DMS 273 (cell line): ENCODE measurements at regions not wholly inside any gene's neighbourhood (a gene's known extent, or its start where the extent isn't known, plus 50 kb on each side); places are given as distances from the start of the nearest gene placed in this dataset.

ENCODE experiments used
- DNase-seq: peaks from one replicate; lab custom pipeline; 2025; ENCODE audit not compliant: unreplicated experiment; lab: John Stamatoyannopoulos, UW

DNA sequence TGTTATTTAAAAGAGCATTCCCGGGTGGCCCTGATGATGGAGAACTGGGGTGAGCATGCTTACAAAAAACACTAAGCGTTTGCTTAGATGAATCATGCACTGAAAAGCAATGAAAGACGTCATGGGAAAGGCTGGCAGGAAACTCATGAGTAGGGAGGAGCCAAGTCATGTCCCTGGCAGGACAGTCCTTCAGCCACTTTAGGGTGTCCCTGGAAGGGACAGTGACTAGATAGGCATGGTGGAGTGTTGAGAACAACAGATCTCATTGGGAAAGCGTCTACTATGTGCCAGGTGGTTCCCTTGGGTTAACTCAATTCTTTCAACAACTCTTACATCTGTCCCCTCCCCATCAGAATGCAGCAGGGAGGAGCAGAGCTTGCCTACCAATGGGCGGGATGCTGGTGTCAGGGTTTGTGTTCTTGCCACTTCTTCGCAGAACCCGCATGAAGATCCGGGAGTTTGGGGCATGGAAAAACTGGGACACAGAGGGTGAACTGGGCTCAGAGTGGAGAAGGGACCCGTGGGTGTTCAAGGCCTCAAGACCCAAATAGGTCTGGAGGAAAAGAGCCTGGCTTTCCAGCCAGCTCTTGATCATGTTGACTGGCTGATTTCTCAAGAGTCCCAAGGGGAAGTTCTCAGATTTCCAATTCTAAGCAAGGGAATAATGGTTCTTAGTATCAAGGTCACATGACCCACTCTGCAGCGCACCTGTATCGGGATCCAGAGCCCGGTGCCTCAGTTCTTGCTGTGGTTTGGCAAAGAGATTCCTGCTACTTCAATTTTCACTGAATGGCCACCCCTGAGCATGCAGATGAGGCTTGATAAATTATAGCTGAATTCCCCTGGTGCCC is 653.9 kb upstream of the TBX3 start:
- no peak for DNase-seq

DNA sequence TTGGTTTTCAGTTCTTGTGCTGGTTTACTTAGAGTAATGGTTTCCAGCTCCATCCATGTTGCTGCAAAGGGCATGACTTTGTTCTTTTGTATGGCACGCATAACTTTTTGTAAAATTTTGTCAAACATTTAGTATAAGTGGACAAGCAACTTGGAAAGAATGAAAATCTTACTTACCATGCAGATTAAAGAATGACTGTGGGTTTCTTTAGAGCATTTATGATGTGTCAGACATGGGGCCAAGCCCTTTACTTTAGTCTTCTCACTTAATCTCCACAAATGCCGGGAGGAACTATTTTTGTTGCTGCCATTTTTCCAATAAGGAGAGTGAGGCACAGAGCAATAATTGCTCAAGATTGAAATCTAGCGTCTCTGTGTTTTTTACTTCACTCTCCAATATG is 652.5 kb upstream of the TBX3 start:
- DNase-seq = no peak

DNA sequence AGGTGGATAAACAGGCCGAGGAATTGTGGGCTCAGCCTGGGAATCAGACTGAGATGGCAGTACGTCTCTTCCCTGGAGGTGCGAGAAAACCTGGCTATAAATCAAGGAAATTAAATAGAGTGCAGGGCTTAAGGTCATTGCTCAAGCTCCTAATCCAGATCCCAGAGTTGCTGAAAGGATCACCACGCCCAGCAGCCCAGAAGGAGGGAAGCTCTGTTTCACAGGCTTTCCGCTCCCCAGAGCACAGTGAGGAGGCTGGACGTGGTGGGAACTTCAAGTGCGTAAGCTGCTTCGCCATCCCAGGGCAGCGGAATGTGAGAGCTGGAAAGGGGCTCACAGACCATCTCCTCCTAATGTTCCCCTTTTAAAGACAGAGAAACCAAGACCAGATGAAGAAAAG is 651.6 kb upstream of the TBX3 start:
- DNase-seq = no peak

DNA sequence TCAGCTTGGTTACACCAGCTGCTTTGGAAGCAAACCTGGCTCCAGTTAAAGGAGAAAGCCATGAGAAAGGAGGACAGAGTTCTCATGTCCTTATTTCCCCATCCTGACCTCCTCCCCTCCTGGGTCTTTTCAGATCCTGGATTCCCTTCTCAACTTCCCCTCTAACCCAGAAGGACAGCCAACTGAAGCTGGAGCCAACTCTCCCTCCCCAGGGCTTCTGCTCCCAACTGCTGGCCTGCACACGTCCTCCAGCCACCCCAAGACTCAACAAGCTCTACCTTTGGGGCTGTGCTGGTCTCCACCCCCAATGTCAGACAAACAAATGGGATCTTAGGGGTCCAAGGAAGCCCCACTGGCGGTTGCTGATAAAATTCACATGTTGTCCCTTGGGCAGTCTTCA is 651.1 kb upstream of the TBX3 start:
- DNase-seq = no peak

DNA sequence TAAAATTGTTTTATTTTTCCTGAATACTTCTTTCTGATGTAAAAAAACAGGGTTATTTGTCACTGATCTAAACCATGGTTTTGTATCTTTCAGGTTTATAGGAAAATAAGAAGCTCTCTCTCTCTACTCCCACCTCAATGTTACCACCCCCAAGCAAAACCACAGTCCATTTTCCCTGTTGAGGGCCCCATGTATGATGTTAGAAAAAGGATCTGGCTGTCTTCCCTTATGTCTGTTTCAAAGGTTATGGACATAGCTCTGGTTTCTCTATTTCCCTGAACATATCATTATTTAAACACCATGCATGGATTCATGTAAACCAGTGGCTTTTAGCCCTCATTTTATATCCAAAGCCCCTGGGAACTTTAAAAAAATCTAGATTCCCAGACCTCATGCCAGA is 649.0 kb upstream of the TBX3 start:
- no peak for DNase-seq

DNA sequence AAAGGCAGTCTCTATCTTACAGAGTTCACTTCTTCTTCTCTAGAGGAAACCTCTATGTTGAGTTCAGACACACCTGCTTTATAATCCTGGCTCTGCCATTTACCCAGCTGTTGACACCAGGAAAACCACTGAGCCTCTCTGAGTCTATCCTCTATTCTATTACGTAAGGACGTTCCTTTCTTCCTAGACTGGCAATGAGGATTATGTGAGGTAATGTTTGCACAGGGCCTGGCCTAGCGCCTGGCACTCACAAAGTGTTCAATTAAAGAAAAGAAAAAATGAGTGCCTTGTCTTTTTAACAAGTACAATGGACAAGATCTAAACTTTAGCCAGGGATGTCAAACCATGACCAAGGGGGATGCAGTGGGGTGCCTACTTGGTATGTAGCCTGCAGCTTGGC is 641.9 kb upstream of the TBX3 start:
- DNase-seq = no peak

DNA sequence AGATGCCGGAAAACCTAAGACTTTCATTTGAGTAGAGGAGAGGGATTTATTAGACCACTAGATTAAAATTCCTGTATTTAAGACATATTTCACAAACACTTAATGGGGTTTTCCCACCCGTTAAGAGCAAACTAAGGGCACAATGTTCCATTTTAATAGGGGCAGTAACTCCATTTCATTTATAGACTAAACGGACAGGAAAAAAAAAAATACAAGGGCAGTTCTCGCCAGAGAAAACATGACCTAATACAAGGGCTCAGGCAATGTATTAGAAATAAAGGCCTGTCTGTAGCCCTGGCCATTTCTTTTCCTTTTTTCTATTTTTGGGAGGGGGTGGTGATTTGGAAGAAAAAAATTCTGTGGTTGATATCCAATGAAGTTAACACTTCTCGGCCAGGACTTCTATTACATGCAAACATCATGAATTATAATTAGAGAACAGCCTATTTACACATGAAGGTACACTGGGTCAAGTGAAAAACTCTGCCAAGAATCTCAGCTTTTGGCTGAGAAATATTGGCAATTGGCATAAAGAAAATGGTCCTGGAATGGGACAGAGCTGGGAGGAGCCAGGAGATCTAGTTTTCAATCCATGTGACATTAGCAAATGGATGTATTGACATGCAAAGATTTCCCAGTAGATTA is 641.1 kb upstream of the TBX3 start:
- no peak for DNase-seq

DNA sequence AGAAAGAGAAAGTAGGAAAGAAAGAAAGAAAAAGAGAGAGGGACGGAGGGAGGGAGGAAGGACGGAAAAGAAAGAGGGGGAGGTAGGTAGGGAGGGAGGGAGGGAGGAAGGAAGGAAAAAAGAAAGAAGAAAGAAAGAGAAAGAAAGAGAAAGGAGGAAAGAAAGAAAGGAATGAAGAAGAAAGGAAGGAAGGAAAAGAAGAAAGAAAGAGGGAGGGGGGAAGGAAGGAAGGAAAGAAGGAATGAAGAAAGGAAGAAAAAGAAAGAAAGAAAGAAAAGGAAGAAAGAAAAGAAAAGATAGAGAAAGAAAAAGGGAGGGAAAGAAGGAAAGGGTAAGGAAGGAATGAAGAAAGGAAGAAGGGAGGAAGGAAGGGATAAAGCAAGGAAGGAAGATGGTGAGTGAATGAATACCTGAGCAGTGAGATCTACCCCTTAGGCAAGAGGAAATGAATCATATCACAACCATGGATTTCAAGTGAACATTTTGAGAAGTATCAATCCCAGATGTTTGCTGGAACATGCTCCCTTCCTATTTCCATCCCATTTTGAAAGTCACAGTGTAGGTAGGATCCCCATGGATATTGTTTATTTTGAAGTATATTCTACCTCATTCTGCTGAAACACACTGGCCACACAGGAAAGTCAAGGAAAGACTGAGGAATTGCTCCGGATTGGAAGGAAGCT is 639.4 kb upstream of the TBX3 start:
- DNase-seq = no peak

DNA sequence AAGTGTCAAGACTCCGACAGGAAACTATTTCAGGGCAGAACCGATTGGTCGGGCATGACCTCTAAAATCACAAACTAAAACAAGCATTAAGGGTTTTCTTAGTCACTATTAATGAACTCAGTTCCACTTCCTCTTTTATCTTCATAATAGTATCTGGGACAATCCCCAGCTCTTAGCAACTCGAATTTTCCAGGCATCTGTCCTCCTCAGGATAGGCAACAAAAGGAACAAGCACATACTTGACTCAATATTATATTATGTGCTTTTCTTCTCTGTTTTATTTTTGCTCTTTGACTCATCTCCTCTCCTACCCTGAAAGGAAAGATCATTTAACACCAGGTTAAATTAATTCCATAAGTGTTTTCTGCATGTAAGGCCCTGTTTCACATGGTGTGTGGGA is 638.3 kb upstream of the TBX3 start:
- no peak for DNase-seq

DNA sequence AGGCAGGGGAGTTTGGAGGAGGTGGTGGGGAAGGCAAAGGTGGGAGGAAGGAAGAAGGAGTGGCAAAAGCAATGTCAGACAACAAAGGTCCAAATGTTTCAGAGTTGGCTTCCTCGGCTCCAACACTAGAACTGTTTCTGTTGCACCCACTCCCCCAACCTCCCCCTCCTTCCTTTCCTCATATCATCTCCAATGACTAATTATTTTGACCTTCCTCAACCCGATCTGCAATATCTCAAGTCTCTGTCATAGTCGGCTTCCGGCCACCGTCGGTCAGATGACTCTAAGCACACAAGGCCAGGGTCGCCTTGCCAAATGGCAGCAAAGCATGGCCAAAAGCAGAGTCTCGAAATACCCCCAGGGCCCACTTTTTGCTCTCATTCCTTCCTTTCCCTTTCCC is 637.0 kb upstream of the TBX3 start:
- DNase-seq = no peak

DNA sequence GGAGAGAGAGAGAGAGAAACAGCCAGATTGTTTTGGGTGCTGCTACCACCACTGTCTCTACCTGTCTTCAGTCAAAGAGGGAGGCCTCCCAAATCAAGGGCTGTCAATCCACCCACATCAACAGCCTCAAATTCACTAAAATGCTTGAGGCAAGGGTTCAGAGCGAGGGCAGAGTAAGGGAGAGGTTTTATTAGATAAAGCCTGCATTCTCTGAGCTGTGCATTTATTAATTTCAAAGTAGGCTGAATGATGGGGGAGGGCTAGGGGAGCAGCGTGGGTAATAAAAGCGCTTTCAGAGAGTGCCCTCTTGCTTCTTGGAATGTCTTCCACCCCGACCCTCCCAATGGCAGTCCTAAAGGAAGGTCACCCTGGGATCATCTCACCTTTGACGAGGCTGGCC is 636.5 kb upstream of the TBX3 start:
- no peak for DNase-seq

DNA sequence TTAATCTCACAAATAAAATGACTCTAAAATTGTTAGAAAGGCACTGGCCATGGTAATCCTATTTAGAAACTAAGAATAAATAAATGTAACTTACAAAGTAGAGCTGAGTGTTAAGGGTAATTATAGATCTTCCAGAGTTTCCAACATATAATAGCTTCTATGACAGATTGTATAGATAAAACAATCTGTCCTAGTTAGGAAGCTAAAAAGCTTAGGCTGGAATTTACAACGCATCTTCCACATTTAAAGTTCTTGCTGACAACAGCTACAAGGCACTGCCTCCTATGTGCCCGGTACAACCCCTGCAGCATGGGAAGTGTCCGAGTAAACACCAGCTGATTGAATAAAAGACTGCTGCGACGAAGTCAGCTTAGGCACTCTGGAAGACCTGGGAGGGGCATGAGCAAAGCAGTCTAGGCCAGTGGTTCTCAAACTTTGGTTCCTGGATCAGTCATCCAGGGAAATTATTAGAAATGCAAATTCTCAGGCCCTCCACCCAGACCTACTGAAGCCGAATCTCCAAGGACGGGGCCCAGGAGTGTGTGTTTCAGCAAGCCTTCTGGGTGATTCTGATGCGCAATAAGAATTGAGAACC is 635.6 kb upstream of the TBX3 start:
- DNase-seq = no peak

DNA sequence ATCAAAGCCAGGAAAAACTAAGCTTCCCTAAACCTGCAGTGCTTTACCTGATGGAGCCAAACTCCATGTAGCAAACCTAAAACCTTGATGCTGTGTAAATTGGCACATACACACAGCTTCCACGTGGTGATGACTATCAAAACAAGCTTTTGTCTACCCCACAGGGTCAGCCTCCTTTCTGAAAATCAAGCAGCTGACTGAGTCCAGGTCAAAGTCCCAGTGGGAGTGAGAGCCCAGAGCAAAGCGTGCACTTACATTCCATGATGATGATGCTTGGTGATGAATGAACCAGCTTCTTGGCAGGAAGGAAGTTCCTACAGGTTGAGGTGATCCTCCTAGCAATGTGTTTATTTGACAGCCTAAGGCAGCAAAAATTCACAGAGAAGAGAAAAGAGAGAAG is 630.0 kb upstream of the TBX3 start:
- DNase-seq = no peak

DNA sequence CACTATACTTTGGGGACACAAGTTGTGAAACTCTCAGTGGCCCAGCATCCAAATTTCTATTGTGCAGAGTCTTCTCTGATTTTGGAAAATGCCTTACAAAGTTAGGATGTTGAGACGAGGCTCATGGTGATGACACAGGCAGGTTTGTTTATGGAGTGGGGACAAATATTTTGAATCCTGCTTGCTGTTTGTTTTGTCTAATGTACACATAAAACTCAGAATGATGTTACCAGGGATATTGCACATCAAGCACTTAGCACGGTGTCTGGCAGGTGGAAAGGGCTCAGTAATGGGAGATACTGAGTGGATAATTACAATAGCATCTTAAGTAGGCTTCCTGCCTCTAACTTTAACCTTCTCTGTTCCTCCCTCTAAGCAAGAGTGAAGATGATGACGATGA is 628.9 kb upstream of the TBX3 start:
- DNase-seq = no peak

DNA sequence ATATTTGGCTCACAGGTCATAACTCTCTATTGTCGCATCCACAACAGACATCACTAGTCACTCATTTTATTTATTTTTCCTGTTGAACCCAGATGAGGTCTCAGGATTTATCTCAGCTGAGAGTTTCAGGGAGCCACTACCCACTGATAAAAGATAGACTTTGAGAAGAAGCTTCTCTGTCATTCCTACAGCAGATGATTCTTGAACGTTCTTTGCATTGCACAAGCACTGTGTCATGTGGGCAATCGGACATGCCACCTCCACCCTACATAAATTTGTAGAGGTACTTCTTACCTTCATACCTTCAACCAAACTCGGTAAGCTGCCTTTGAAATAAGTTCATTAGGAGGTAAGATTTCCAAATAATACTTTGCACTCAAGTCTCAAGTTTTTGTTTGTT is 627.9 kb upstream of the TBX3 start:
- no peak for DNase-seq

DNA sequence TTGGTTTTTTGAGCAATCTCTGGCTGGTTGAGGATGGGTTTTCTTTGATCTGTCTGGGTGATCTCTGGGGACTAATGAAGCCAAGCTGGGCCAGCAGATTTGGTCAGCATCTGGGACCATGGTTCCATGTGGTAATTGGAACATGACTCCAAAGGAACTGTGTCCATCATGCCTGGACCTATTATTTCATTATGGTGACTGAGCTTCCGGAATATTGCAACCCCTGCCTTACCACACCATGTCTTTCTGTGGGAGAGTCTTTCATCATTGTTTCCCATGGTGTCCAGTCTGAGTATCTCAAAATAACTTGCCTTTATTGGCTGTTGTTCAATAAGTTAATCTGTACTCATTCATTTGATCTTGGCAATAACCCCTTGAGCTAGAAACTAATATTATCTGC is 624.9 kb upstream of the TBX3 start:
- DNase-seq = no peak

DNA sequence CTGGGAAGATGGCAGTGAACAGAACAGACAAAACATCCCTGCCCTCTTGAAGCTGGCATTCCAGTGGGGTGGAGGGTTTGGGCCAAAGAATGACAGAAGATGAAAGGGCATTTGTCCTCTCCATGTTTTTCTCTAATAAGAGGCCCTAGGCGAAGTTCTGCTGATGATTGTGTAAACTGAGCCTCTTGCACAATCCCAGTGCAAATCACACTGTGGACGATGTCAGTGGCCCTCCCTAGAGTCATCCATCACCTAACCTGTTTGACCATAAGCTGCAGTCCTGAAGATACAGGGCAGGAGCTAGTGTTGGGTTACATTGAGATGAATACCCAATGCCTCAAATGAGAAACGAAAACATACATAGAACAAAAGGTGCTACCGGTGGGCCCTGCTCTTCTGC is 622.4 kb upstream of the TBX3 start:
- DNase-seq = no peak

DNA sequence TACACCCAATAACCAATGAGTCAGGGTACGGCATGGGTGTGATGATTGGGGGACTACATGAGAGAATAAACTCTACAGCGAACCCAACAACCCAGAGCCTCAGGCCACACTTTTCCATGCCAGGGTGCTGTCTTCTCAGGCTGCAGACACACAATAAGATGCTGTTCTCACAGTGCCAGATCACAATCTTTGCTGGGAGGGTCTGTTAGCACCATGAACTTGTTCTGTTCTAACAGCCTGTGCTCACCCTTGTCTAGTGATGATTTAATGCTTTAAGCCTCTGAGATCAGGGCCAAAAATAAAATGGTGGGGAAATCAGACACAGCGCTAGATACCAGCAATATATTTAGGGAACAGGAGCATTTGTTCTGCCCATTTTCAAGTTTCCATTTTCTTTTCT is 621.9 kb upstream of the TBX3 start:
- no peak for DNase-seq

DNA sequence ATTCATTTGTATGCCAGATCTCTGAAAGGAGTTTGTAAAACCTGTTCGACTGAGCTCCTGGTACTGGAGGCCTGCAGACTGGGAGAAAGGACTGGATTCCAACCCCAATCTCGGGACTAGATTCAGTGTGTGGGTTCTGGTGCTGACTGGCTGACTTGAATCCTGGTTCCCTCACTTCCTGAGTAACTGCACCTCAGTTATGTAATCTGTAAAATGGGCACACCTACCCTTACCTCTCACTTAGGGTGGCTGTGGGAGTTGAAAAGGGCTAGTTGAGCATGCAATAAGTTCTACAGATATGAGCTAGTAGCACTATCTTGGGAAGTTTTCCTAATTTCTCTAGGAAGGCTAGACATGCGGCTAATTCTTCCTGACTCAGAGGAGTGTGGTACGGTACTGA is 621.3 kb upstream of the TBX3 start:
- DNase-seq = no peak

DNA sequence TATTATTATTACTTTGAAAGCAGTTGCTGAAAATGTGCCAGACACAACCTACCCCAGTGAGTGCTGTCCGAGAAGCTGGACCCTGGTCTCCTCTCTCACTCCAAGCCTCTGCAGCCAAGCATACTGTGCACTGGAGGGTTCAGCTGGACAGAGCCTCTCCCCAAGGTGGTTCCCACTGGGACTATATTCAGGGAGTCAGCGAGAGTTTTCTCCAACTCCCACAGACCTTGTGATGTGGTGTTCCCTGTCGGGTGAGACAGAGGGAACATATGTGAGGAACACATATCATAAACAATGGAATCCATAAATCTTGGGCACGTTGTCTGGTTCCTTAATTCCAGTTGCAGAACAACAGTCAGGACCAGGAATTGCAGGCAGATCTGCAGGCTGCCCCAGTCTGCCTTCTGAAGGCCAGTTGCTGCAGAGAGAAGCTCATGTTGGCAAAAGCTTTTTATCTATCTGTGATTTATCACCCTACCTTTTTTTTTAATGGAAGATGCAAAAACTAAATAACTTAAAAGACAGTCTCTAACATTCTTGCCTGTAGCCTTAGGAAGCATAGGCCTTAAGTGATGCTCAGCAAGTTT is 619.8 kb upstream of the TBX3 start:
- DNase-seq = no peak

DNA sequence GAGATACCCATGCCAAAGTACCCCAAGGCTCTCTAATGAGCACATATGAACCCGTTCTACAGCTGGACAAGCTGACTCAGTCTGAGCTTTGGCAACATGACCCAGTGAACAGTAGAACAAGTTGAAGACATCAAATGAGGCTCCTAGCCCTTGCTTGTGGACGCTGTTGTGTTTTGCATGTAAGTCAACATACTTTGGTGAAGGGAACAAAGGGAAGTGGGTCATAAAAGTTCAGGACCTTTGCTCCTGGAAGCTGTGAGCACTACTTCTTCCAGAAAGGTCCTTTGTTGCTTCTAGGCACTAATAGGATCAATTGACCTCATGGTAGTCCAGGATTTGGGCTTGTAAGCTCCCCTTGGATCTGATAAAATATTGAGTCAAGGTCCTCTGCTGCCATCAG is 613.5 kb upstream of the TBX3 start:
- DNase-seq = no peak
